IgD-negative memory B cell (primary cell): ENCODE measurements at regions not wholly inside any gene's neighbourhood (a gene's known extent, or its start where the extent isn't known, plus 50 kb on each side); places are given as distances from the start of the nearest gene placed in this dataset.
A peak's percentile ranks its signal among the peaks of the same experiment; 100 is the strongest.

Experiments
- H3K27ac Mint-ChIP-seq, 3 donors: one replicate each; pipeline ENCODE4 v1.8.0; 2020 to 2022; ENCODE audit warnings: mild to moderate bottlenecking in 3 of 3, mixed read lengths in 3 of 3, moderate library complexity in 1 of 3
- H3K27me3 Mint-ChIP-seq: one replicate; pipeline ENCODE4 v1.8.0; 2021; ENCODE audit warnings: mixed read lengths
- H3K36me3 Mint-ChIP-seq: one replicate; pipeline ENCODE4 v1.8.0; 2020; ENCODE audit warnings: mild to moderate bottlenecking, mixed read lengths
- H3K4me1 Mint-ChIP-seq, 3 donors: one replicate each; pipeline ENCODE4 v1.8.0; 2020 to 2022; ENCODE audit warnings: mixed read lengths in 3 of 3, mild to moderate bottlenecking in 1 of 3
- H3K4me3 Mint-ChIP-seq, 4 donors: one replicate each; pipeline ENCODE4 v1.8.0; 2020 to 2022; ENCODE audit warnings: mild to moderate bottlenecking in 4 of 4, mixed read lengths in 4 of 4, moderate library complexity in 3 of 4
- H3K9me3 Mint-ChIP-seq, 3 donors: one replicate each; pipeline ENCODE4 v1.8.0; 2020 to 2021; ENCODE audit warnings: mixed read lengths in 3 of 3, mild to moderate bottlenecking in 1 of 3

DNA sequence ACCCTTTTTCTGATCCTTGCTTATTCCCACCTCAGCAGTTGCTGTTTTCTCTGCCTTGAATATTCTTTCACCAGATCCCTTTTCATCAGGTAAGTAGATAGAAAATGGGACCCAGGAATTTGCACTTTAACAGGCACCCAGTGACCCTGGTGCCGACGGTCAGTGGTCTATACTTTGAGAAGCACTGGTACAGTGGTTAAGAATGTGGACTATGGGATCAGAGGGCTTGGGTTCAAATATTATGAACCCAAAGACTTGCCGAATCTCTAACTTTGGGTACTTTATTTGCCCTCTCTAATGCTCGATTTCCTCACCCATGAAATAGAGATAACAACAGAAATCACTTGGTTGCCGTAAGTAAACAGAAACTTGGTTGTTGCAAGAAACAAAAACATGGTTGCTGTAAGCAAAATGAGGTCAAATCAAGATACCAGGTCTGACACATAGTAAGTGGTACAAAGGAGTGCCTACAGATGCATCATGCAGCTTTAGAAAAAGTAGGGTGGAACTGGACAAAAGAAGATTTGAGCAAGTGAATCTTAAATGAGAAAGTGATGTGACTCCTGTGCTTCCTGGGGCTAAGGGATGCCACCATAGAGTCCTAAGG, 69.5 kb upstream of the GLS start:
- no peak overlapping the region for H3K27ac Mint-ChIP-seq
- H3K4me1 Mint-ChIP-seq: peaks cover 3 to 9% (median 4%) of the 10 kb centered on the region in 3 donors
- H3K9me3 Mint-ChIP-seq: no peaks in the 10 kb centered on the region
- peaks cover 10% of the 10 kb centered on the region for H3K36me3 Mint-ChIP-seq
- H3K4me3 Mint-ChIP-seq: no peak overlapping the region
- H3K27me3 Mint-ChIP-seq: peaks cover 3% of the 10 kb centered on the region

DNA sequence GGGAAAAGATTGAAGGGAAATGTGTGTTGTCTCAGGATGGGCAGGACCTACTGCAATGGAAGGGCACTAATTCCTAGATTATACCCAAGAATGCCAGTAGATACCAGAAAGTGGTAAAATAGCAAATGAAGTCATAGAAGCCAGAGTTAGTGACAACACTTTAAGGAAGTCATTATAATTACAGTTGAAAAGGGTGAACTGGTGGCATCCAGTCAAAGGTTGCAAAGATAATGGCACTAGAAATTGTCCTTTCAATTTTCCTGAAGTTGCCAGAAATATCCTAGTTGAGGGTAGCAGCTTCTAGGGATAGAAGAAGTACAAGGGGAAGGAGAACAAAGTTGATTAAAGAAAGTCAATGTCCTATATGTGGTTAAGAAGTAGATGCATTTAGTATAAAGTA, 68.8 kb upstream of the GLS start:
- H3K27ac Mint-ChIP-seq: peak overlapping the region in 1 of 3 donors; percentile 6
- peaks cover 3 to 9% (median 4%) of the 10 kb centered on the region in 3 donors for H3K4me1 Mint-ChIP-seq
- peaks cover 3% of the 10 kb centered on the region for H3K27me3 Mint-ChIP-seq
- no peak overlapping the region for H3K4me3 Mint-ChIP-seq
- peaks cover 12% of the 10 kb centered on the region for H3K36me3 Mint-ChIP-seq
- peaks cover 0 to 6% (median 2%) of the 10 kb centered on the region in 3 donors for H3K9me3 Mint-ChIP-seq

DNA sequence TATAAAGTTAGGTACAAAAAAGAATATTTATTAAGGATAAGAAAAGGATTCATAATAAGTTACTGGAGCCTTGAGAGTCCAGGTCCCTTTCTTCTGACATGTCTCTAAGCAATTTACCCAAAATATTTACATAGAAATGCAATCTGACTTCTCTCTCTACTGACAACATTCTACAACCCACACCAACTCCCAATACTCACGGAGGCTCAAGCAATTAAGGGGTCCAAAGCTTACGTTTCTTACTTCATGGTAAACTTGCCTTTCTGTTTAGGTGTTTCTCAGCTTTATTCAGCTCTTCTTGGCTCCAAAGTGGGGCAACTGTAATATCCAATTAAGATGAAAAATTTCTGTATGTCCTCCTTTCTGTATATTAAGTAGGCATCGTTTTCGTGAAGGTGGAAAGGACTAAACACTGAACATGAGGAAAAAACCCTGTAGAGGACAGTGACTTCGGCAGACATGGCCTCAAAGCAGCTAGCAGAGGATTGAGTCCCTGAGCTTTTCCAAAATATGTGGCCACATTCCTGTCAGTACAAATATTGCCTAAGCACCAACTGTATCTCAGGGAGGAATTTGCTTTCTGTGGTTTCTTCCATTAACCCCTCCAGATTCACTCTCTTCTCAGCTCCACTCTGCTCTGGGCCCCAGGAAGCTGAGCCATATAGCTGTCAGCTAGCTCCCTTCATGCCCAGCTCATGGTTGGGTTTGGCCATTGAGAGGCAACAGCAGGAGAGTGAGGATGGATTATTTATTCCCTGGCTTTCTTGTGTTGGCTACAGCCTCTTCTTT, 67.9 kb upstream of the GLS start:
- Mint-ChIP-seq H3K9me3 (peaks cover 3 to 12% (median 5%) of the 10 kb centered on the region in 3 donors), H3K4me3 (no peak overlapping the region), H3K4me1 (peaks cover 2 to 4% (median 2%) of the 10 kb centered on the region in 3 donors), H3K27me3 (peaks cover 3% of the 10 kb centered on the region), H3K27ac (no peak overlapping the region), H3K36me3 (peaks cover 12% of the 10 kb centered on the region)

DNA sequence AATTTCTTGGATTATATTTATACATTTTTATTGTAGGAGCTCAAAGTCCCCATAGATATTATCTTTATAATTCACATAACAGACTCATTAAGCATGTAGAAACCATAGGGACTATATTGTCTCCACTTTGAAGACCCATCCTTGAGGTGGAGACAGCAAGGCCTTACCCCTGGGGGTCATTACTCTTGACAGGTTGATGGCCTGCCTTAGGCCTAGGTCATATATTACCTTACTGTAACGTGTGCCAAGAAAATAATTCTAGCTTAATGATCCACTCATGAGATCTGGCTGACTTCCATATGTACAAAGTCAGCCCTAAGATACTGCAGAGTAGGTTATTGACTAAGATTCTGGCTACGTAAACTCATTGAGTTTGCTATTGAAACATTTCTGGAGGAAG, 65.4 kb upstream of the GLS start:
- H3K4me1 Mint-ChIP-seq: no peaks in the 10 kb centered on the region
- peaks cover 3 to 12% (median 5%) of the 10 kb centered on the region in 3 donors for H3K9me3 Mint-ChIP-seq
- no peak overlapping the region for H3K4me3 Mint-ChIP-seq
- peaks cover 3% of the 10 kb centered on the region for H3K27me3 Mint-ChIP-seq
- H3K27ac Mint-ChIP-seq: no peak overlapping the region
- peaks cover 15% of the 10 kb centered on the region for H3K36me3 Mint-ChIP-seq

DNA sequence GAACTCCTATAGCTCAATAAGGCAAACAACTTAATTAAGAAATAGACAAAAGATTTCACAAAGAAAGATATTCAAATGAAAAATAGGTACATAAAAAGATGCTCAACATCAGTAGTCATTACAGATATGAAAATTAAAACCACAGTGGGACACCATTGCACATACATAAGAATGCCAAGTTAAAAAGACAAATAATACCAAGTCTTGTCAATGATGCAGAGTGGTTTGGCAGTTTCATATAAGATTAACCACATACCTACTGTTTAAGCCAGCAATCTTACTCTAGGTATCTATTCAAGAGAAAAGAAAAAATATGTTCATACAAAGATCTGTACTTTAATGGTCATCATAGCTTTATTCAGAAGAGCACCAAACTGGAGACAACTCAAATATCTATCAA, 63.5 kb upstream of the GLS start:
- H3K27me3 Mint-ChIP-seq: peaks cover 3% of the 10 kb centered on the region
- H3K27ac Mint-ChIP-seq: no peak overlapping the region
- H3K4me3 Mint-ChIP-seq: no peak overlapping the region
- no peaks in the 10 kb centered on the region for H3K4me1 Mint-ChIP-seq
- H3K36me3 Mint-ChIP-seq: peaks cover 15% of the 10 kb centered on the region
- peaks cover 3 to 12% (median 5%) of the 10 kb centered on the region in 3 donors for H3K9me3 Mint-ChIP-seq

DNA sequence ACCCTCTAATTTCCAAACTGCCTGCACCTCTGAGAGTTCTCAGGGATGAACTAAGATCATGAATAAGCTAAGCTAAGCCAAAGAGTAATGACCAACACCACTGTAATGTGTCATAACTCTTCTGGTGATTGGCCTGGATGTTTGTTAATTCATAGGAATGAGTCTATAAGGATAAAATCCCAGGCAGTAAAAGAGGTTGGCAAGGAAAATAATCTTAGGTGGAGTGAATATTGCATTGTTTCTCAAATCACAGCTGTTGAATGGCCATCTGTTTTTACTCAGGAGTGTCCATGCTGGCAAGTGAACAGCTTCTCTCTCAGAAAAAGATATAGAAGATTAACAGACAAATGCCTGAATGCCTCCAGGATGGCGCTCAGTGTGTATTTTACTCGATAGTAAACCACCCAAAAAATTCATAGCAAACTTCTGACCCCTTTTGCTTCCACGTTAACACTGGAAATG, 60.8 kb upstream of the GLS start:
- peaks cover 15% of the 10 kb centered on the region for H3K36me3 Mint-ChIP-seq
- H3K27ac Mint-ChIP-seq: no peak overlapping the region
- H3K9me3 Mint-ChIP-seq: peaks cover 3 to 12% (median 7%) of the 10 kb centered on the region in 3 donors
- peaks cover 0 to 1% (median 0%) of the 10 kb centered on the region in 3 donors for H3K4me1 Mint-ChIP-seq
- no peak overlapping the region for H3K4me3 Mint-ChIP-seq
- H3K27me3 Mint-ChIP-seq: no peaks in the 10 kb centered on the region

DNA sequence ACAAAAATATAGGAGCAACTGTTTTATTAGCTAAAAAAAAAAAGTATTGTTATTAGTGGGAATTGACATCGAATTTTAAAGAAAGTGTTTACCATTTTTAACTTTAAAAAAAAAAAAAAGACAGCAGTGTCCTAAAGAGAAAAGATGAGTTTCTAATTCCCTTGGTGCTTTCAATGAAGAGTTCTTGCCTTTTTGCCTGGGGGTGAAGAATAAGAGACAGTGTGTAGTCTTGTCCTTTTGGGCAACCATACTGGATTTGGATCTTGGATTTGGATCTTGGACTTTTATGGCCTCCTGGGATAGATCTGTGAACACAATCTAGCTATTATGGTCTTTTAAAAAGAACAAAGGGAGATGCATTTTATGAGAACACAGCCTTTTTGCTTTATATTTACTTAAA, 60.2 kb upstream of the GLS start:
- Mint-ChIP-seq H3K4me1 (peaks cover 0 to 1% (median 0%) of the 10 kb centered on the region in 3 donors), H3K9me3 (peaks cover 3 to 12% (median 7%) of the 10 kb centered on the region in 3 donors), H3K27ac (no peak overlapping the region), H3K36me3 (peaks cover 12% of the 10 kb centered on the region), H3K27me3 (no peaks in the 10 kb centered on the region), H3K4me3 (no peak overlapping the region)

DNA sequence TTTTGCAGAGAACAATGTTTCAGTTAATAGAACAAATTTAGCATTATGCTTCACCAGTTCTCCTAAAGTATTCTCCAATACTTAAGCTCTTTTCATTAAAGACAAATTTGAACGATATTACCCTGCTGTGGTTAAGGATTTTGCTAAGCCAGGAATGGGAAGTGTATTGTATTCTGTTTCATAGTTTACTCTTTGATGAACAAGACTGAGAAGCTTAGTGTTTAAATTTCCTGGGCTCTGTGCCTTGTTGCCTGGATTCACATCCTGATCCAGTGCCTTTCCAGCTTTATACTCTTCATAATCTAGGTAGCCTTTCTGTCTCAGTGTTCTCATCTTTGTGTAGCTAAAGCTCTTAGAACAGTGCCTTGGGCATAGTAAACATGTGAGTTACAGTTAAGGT, 58.6 kb upstream of the GLS start:
- peaks cover 3 to 4% (median 3%) of the 10 kb centered on the region in 3 donors for H3K9me3 Mint-ChIP-seq
- H3K4me3 Mint-ChIP-seq: no peak overlapping the region
- peaks cover 6% of the 10 kb centered on the region for H3K36me3 Mint-ChIP-seq
- no peak overlapping the region for H3K27ac Mint-ChIP-seq
- H3K27me3 Mint-ChIP-seq: no peaks in the 10 kb centered on the region
- peaks cover 0 to 1% (median 0%) of the 10 kb centered on the region in 3 donors for H3K4me1 Mint-ChIP-seq

DNA sequence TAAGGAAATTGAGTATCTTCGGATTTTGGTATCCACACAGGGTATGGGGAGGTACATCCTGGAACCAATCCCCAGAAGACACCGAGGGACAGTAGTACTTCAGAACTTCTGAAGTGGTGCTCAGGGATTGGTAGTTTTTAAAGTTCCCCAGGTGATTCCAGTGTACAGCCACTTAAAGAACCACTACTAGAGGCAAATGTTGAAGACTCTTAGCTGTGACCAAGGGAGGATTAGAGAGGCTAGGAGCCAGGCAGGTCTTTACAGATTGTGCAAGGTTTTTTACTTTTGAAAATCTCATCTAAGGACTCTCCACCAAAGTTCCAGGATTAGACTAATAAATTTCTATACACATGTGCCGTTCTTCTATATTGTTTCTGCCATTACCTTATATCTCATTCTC, 52.9 kb upstream of the GLS start:
- no peak overlapping the region for H3K27ac Mint-ChIP-seq
- peaks cover 0 to 1% (median 0%) of the 10 kb centered on the region in 3 donors for H3K4me1 Mint-ChIP-seq
- peaks cover 0 to 2% (median 0%) of the 10 kb centered on the region in 3 donors for H3K9me3 Mint-ChIP-seq
- no peak overlapping the region for H3K4me3 Mint-ChIP-seq
- no peaks in the 10 kb centered on the region for H3K27me3 Mint-ChIP-seq
- peaks cover 2% of the 10 kb centered on the region for H3K36me3 Mint-ChIP-seq

DNA sequence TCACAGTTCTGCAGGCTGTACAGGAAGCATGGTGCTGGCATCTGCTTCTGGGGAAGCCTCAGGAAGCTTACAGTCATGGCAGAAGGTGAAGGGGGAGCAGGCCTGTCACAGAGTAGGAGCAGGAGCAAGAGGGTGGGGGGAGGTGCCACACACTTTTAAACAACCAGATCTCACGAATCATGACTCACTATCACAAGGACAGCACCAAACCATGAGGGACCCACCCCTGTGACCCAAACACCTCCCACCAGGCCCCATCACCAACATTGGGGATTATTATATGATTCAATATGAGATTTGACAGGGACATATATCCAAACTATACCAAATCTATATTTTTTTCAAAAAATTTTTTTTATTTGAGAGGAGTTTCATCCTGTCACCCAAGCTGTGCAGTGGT, 51.0 kb upstream of the GLS start:
- Mint-ChIP-seq H3K9me3 (no peaks in the 10 kb centered on the region), H3K4me1 (no peaks in the 10 kb centered on the region), H3K4me3 (no peak overlapping the region), H3K27me3 (no peaks in the 10 kb centered on the region), H3K27ac (no peak overlapping the region), H3K36me3 (peaks cover 4% of the 10 kb centered on the region)
